T-cell (primary cell): ENCODE measurements at regions not wholly inside any gene's neighbourhood (a gene's known extent, or its start where the extent isn't known, plus 50 kb on each side); places are given as distances from the start of the nearest gene placed in this dataset.

Source experiments
- ATAC-seq, 4 experiments: fragments of 200-7000 bp in 3 of 4; fragments of 150-1000 bp in 1 of 4; cut with Tn5 transposase; replicated peaks in 1 of 4; 1 replicate in 3 of 4; 2 replicates in 1 of 4; pipeline ENCODE4 v1.10.0; 2021; ENCODE audit warnings: moderate library complexity in 3 of 4, mild to moderate bottlenecking in 2 of 4, moderate number of reproducible peaks in 1 of 4
- CTCF ChIA-PET, 2 donors: fragments of 300-600 bp; sonication (Branson Sonifier 250); formaldehyde crosslinking; loops; one replicate each; lab custom pipeline; 2022; ENCODE audit warnings: antibody characterized with exemption in 2 of 2; lab: Charles Lee
- POLR2A ChIA-PET, 2 donors: fragments of 300-600 bp; sonication (Branson Sonifier 250); formaldehyde crosslinking; loops; one replicate each; lab custom pipeline; 2022; ENCODE audit warnings: antibody characterized with exemption in 2 of 2; lab: Charles Lee
- DNase-seq, 35 experiments: peaks; one replicate each; pipeline versions ENCODE4 v3.0.0 to v3.0.0-alpha.2; 2013 to 2023
- H3K27ac ChIP-seq: one replicate; pipeline ENCODE4 v1.5.1; 2013; ENCODE audit warnings: low read length
- H3K27me3 ChIP-seq, 2 experiments: replicated peaks in 1 of 2; 1 replicate in 1 of 2; 2 replicates in 1 of 2; pipeline versions ENCODE4 v1.6.1 to v1.7.0; 2013; ENCODE audit warnings: low read length in 1 of 2, mixed read lengths in 1 of 2; ENCODE audit not compliant: control insufficient read depth in 2 of 2, insufficient read depth in 2 of 2; ENCODE audit errors: extremely low read depth in 1 of 2
- H3K36me3 ChIP-seq, 2 donors: 1 replicate in 1 of 2; 2 replicates in 1 of 2; pipeline versions ENCODE4 v1.6.1 to v1.7.0; 2013; ENCODE audit warnings: low read length in 1 of 2; ENCODE audit not compliant: control insufficient read depth in 2 of 2, insufficient read depth in 1 of 2; ENCODE audit errors: extremely low read depth in 1 of 2
- H3K4me1 ChIP-seq, 2 experiments: 1 replicate in 1 of 2; 2 replicates in 1 of 2; pipeline versions ENCODE4 v1.6.1 to v1.7.0; 2013; ENCODE audit warnings: low read length in 2 of 2, mixed read lengths in 1 of 2; ENCODE audit not compliant: insufficient read depth in 2 of 2, control insufficient read depth in 1 of 2; ENCODE audit errors: extremely low read depth in 1 of 2
- H3K4me3 ChIP-seq, 2 donors: 1 replicate in 1 of 2; 2 replicates in 1 of 2; pipeline versions ENCODE4 v1.5.1 to v1.7.0; 2013; ENCODE audit warnings: mild to moderate bottlenecking in 2 of 2, low read length in 1 of 2, moderate library complexity in 1 of 2; ENCODE audit not compliant: control insufficient read depth in 1 of 2; ENCODE audit errors: extremely low read depth in 1 of 2
- H3K9me3 ChIP-seq: 2 replicates; pipeline ENCODE4 v1.7.0; 2013
- H3K27ac Mint-ChIP-seq, 2 donors: one replicate each; pipeline ENCODE4 v1.8.0; 2020 to 2021; ENCODE audit warnings: mild to moderate bottlenecking in 2 of 2, mixed read lengths in 2 of 2
- H3K27me3 Mint-ChIP-seq, 2 donors: one replicate each; pipeline ENCODE4 v1.8.0; 2021 to 2022; ENCODE audit warnings: mixed read lengths in 2 of 2
- H3K36me3 Mint-ChIP-seq: one replicate; pipeline ENCODE4 v1.8.0; 2021; ENCODE audit warnings: mixed read lengths
- H3K4me1 Mint-ChIP-seq, 3 donors: one replicate each; pipeline ENCODE4 v1.8.0; 2020 to 2022; ENCODE audit warnings: mixed read lengths in 3 of 3, mild to moderate bottlenecking in 1 of 3
- H3K4me3 Mint-ChIP-seq, 3 donors: one replicate each; pipeline ENCODE4 v1.8.0; 2020 to 2022; ENCODE audit warnings: mild to moderate bottlenecking in 3 of 3, mixed read lengths in 3 of 3, moderate library complexity in 3 of 3
- H3K9me3 Mint-ChIP-seq, 3 donors: one replicate each; pipeline ENCODE4 v1.8.0; 2020 to 2022; ENCODE audit warnings: mixed read lengths in 3 of 3
- WGBS: methylation state at CpG from one replicate; pipeline ENCODE4 v1.1.5; 2013; ENCODE audit warnings: missing lambda C conversion rate; ENCODE audit not compliant: insufficient coverage; 5-methylcytosine and 5-hydroxymethylcytosine counted together

GRCh38 chr6:147831356-147831755 lies 322.9 kb downstream of the SAMD5 start:
- Mint-ChIP-seq H3K4me1 (no peaks in the 10 kb centered on the region), H3K4me3 (no peak overlapping the region), H3K27ac (no peak overlapping the region), H3K27me3 (no peaks in the 10 kb centered on the region), H3K9me3 (peaks cover 0 to 4% (median 0%) of the 10 kb centered on the region in 3 donors), H3K36me3 (no peaks in the 10 kb centered on the region)
- no peaks in the 10 kb centered on the region for H3K36me3 ChIP-seq
- no peaks in the 10 kb centered on the region for H3K27me3 ChIP-seq
- no peak overlapping the region for H3K27ac ChIP-seq
- H3K4me1 ChIP-seq = no peaks in the 10 kb centered on the region
- WGBS = 100% methylated on average over 1 of the region's 2 CpGs
- POLR2A ChIA-PET = no interaction called here
- no peak for DNase-seq
- no peak for ATAC-seq
- H3K4me3 ChIP-seq = no peak overlapping the region
- CTCF ChIA-PET = no interaction called here
- no peaks in the 10 kb centered on the region for H3K9me3 ChIP-seq

DNA sequence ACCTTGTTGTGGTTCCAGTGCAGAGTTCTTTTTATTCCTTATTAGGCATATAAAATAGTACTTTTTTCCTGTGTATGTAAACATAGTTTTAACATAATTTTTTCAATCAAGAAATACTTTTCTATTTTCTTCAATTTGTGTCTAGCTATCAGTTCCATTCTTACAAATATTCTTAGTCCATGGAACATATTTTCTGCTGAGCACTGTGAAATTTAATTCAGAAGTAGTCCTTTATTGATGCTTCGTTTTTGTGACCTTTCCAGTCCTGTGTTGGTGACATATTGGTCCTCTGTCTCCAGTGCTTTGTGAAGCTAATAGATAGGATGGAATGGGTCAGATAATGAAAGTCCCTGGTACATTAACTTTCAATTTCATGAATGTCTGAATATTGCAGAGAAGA lies 325.1 kb downstream of the SAMD5 start:
- WGBS = no CpG with 5 or more reads among the region's 1 CpG

GRCh38 chr6:147834084-147834776 lies 325.7 kb downstream of the SAMD5 start:
- no peaks in the 10 kb centered on the region for H3K4me1 Mint-ChIP-seq
- H3K36me3 ChIP-seq = no peaks in the 10 kb centered on the region
- H3K9me3 Mint-ChIP-seq = peaks cover 0 to 4% (median 0%) of the 10 kb centered on the region in 3 donors
- H3K4me3 Mint-ChIP-seq = no peak overlapping the region
- H3K4me1 ChIP-seq = no peaks in the 10 kb centered on the region
- H3K27ac ChIP-seq = no peak overlapping the region
- H3K9me3 ChIP-seq = no peaks in the 10 kb centered on the region
- no peak overlapping the region for H3K4me3 ChIP-seq
- H3K27me3 Mint-ChIP-seq = no peaks in the 10 kb centered on the region
- DNase-seq (no peak), ATAC-seq (no peak)
- WGBS = 74% methylated on average over 2 of the region's 7 CpGs
- CTCF ChIA-PET = no interaction called here
- POLR2A ChIA-PET = no interaction called here
- H3K27me3 ChIP-seq = no peaks in the 10 kb centered on the region
- no peaks in the 10 kb centered on the region for H3K36me3 Mint-ChIP-seq
- H3K27ac Mint-ChIP-seq = no peak overlapping the region

More for the DNA sequence above, 325.1 kb downstream of the SAMD5 start:
- Mint-ChIP-seq H3K27ac (no peak overlapping the region), H3K4me1 (no peaks in the 10 kb centered on the region), H3K9me3 (peaks cover 0 to 4% (median 0%) of the 10 kb centered on the region in 3 donors), H3K27me3 (no peaks in the 10 kb centered on the region), H3K4me3 (no peak overlapping the region), H3K36me3 (no peaks in the 10 kb centered on the region)
- Histone ChIP-seq H3K36me3 (no peaks in the 10 kb centered on the region), H3K27ac (no peak overlapping the region), H3K9me3 (no peaks in the 10 kb centered on the region), H3K4me3 (no peak overlapping the region), H3K4me1 (no peaks in the 10 kb centered on the region), H3K27me3 (no peaks in the 10 kb centered on the region)
- no peak for DNase-seq
- CTCF ChIA-PET = no interaction called here
- no peak for ATAC-seq
- POLR2A ChIA-PET = no interaction called here

- no peaks in the 10 kb centered on the region for H3K36me3 ChIP-seq
- DNase-seq (no peak), ATAC-seq (no peak)
- H3K4me3 ChIP-seq = no peak overlapping the region
- no peaks in the 10 kb centered on the region for H3K9me3 ChIP-seq
- Mint-ChIP-seq H3K9me3 (no peaks in the 10 kb centered on the region), H3K4me3 (no peak overlapping the region), H3K4me1 (no peaks in the 10 kb centered on the region), H3K27me3 (no peaks in the 10 kb centered on the region), H3K27ac (no peak overlapping the region), H3K36me3 (no peaks in the 10 kb centered on the region)
- WGBS = no CpG with 5 or more reads among the region's 4 CpGs
- ChIA-PET POLR2A (no interaction called here), CTCF (no interaction called here)
- no peak overlapping the region for H3K27ac ChIP-seq
- no peaks in the 10 kb centered on the region for H3K27me3 ChIP-seq
- H3K4me1 ChIP-seq = no peaks in the 10 kb centered on the region
Measured at GRCh38 chr6:147837540-147837939, 329.1 kb downstream of the SAMD5 start.

GRCh38 chr6:147839708-147840610 lies 331.5 kb downstream of the SAMD5 start:
- POLR2A ChIA-PET = interaction anchor here in 1 of 2 donors (0.6 kb wide), 1 partner anchor 14 kb away, joined by 4 read pairs; no protein-coding TSS in a partner anchor
- Histone ChIP-seq H3K27ac (no peak overlapping the region), H3K9me3 (no peaks in the 10 kb centered on the region), H3K36me3 (no peaks in the 10 kb centered on the region), H3K27me3 (no peaks in the 10 kb centered on the region), H3K4me1 (no peaks in the 10 kb centered on the region), H3K4me3 (no peak overlapping the region)
- Mint-ChIP-seq H3K27ac (no peak overlapping the region), H3K27me3 (no peaks in the 10 kb centered on the region), H3K4me3 (no peak overlapping the region), H3K36me3 (no peaks in the 10 kb centered on the region), H3K4me1 (no peaks in the 10 kb centered on the region), H3K9me3 (peaks cover 0 to 11% (median 4%) of the 10 kb centered on the region in 3 donors)
- no peak for ATAC-seq
- DNase-seq = no peak
- WGBS = no CpG with 5 or more reads among the region's 2 CpGs
- CTCF ChIA-PET = no interaction called here

DNA sequence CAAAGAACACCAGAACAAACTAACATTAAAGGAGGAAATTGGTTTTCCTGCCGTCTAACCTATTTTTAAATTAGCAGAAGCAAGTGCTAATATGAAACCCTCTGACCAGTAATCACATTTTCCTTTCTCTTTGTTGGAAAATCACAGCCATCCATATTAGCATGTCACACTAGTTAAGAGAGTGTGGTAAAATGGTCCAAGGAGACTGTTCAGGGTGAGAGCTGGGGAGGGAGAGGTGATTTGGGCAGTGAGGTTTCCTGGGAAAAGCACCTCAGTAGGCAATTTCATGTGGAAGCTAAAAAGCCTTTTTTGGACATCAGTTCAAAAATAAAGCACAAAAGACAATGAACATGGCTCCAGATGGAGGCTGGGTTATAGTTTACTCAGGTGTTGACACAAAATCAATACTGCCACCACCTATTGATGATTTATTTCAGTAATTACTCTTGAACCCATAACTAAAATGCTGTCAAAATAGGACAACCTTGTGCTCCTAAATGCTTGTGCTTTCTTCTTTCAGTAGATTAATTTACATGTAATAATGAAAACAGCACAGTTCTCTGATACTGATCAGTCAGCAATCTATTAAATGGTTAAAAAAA lies 333.2 kb downstream of the SAMD5 start:
- no peaks in the 10 kb centered on the region for H3K4me1 Mint-ChIP-seq
- no peaks in the 10 kb centered on the region for H3K27me3 Mint-ChIP-seq
- peaks cover 0 to 11% (median 4%) of the 10 kb centered on the region in 3 donors for H3K9me3 Mint-ChIP-seq
- no peak overlapping the region for H3K27ac Mint-ChIP-seq
- WGBS = no CpG with 5 or more reads among the region's 1 CpG
- no peak overlapping the region for H3K4me3 Mint-ChIP-seq
- no peaks in the 10 kb centered on the region for H3K4me1 ChIP-seq
- ATAC-seq (no peak), DNase-seq (no peak)
- no peaks in the 10 kb centered on the region for H3K9me3 ChIP-seq
- H3K27me3 ChIP-seq = no peaks in the 10 kb centered on the region
- H3K27ac ChIP-seq = no peak overlapping the region
- ChIA-PET POLR2A (no interaction called here), CTCF (no interaction called here)
- H3K4me3 ChIP-seq = no peak overlapping the region
- H3K36me3 ChIP-seq = no peaks in the 10 kb centered on the region
- no peaks in the 10 kb centered on the region for H3K36me3 Mint-ChIP-seq
